Dermis blood vessel endothelial cell (primary cell): ENCODE measurements at regions not wholly inside any gene's neighbourhood (a gene's known extent, or its start where the extent isn't known, plus 50 kb on each side); places are given as distances from the start of the nearest gene placed in this dataset.

Source experiments
- DNase-seq: peaks from one replicate; pipeline ENCODE4 v3.0.0; 2010

DNA sequence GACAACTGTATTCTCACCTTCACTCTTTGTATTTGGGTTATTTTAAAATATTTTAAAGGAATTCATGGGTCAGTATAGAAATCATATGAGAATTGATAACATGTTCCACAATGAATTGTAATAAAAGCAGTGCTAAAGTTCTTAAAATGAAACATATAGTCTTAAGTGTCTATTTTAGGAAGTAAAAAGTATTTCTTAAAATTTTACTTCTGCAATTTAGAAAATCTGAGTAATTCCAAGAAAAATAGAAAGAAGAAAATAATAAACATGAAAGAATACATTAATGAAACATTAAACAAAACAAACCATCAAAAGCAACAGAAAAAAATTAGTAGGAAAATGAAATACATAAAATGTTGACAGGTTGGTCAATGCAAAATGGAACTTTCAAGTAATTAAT, 332.4 kb downstream of the ETS1 start:
- no peak for DNase-seq

DNA sequence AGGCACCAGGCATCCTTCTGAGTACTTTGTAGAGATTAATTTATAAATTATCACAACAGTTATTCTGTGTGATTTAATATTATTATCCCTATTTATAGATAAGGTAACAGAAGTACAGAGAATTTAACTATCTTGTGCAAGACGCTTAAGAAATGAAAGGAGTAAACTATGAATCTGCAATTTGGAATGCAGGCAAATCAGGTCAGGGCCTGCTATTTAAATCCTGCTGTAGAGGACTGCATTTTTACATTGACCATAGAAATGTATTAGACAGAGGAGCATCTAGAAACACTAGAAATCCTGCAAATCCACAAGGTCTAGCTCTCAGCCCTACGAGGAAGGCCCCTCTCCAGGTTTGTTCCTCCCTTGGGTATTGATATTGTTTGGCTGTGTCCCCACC, 336.2 kb downstream of the ETS1 start:
- no peak for DNase-seq

DNA sequence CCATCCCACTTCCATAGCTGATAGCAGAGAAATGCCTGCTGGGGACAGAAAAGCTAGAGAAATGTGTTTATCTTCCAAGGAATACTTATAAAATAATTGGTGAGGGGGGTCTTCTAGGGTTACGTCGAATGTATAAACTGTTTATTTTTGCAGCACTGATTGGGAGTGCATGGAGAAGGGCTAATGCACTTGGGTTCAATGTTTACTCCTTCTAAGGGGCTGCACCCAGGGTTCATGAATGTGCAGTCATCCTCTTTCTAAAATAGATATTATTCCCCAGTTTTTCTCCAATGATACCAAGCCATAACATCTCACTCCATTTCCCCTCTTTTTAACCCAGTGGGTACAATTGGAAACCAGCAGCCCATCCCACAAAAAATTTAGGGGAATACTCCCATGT, 336.9 kb downstream of the ETS1 start:
- no peak for DNase-seq

DNA sequence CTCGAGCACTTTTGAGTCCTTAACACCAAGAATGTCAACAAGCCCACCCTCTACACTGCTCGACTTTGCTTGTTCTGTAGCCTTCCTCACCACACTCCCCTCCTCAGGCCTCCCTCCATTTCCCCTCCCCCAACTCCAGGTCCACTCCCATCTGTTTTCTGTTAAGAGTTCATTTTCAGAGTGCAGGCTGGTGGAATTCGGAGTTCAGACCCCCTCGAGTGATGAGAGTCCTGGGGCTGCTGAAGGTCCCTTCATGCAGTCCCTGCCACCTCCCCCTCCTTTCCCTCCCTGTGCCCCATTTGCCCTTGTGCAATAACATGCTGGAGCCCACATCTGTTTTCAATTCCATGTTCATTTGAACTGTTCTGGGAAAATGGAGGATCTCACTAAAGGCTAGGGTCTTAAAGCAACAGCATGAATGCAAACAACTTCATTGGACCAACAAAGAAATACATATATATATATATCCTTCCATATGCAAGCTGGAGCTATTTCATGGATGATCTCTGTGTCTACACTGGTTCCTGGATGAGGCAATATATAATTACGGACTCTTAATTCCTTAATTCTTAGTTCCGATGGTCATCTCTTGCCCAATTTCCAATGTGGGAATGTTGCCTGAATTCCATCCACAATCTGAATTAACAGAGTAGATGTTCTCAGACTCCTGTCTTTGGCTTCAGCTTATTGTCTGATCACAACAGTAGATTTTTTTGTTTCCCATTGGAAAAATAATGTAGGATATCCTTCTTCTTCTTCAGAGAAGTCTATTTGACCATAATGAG, 340.4 kb downstream of the ETS1 start:
- DNase-seq: no peak

DNA sequence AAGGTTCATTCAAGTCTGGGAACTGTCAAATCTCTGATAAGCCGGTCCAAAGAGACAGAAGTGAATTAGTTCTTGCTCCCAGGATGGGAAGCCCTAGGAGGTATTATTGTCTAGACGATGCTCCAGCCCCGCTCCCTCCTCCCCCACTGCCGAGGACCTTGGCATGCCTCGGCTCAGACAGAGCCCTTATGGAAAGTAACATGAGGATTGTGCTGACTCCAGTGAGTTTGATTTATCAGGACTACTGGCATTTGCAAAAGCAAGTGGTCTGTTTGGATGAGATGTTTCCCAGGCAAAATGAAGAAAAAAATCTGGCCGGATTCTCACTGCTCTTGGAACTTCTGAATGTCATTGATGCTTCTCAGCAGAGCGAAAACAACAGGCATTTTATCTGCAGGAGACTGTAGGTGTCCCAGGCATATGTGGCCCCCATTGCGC, 341.0 kb downstream of the ETS1 start:
- DNase-seq: no peak

DNA sequence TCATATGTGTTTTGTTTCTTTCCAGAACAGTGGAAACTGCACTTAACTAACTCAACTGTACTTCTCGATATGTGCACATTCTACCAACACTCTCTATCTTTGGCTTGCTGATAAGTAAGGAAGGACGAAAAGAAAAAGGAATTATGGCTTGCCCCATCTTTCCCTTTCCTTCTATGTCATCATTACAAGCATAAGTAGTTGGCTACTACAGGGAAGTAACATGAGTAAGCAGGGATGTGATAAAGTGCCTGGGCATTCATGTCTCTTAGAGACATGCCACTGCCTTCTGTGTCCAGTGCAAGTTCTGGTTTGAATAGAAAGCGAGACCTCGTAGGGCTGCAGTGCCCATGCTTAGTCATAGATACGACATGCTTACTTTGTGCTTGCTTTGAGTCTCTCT, 342.5 kb downstream of the ETS1 start:
- DNase-seq: no peak

DNA sequence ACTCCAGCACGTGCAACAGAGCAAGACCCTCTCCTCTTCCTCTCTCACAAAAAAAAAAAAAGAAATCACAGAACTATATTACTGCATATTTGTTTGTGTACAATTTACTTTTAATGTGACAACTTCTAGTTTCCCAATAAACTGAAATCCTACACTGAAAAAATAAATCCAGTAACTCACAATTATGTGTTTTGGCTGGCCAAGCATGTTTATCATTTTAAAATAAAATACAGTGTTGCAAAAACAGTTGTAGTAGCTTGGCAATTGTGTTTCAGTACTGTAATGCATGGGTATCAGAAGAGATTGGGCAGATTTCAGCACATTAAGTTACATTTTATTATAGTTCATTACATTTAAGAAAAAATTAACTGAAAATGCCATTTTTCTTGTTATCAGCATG, 344.9 kb downstream of the ETS1 start:
- DNase-seq: no peak

DNA sequence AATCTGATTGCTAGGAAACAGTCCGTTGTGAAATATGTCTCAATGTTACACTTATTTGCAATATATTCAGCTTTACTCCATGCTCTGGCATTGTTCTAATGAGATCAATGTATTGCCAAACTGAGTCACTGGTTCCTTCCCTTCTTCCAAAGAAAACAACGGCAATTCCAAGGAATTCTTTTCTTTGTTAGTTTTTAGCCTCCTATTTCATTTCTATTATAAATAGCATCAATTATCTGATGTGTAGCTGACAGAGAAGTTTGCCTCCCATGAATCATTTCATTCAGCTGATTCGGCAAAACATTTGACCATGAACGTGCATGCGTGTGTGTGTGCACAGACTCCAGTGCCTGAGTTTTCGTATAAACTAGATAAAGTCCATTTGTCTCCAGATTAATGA, 346.8 kb downstream of the ETS1 start:
- DNase-seq: peak; percentile 75

DNA sequence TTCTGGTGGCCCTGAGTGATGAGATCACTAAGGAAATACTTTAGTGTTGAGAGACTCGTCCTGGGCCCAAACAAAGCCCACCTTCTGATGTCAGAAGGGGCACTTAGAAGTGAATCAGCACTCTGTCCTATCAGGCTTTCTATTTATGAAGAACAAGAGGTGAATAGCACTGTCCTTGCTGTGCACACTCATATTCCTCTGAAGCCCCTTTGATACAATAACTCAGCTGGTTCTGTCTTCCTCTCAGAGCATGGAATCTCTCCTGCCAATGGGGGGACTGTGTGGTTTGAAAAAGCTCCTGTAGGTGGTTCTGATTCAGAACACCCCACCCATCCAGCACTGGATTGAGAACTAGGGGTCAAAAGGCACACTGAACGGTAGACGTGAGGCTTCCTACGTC, 348.1 kb downstream of the ETS1 start:
- DNase-seq: peak; percentile 28

DNA sequence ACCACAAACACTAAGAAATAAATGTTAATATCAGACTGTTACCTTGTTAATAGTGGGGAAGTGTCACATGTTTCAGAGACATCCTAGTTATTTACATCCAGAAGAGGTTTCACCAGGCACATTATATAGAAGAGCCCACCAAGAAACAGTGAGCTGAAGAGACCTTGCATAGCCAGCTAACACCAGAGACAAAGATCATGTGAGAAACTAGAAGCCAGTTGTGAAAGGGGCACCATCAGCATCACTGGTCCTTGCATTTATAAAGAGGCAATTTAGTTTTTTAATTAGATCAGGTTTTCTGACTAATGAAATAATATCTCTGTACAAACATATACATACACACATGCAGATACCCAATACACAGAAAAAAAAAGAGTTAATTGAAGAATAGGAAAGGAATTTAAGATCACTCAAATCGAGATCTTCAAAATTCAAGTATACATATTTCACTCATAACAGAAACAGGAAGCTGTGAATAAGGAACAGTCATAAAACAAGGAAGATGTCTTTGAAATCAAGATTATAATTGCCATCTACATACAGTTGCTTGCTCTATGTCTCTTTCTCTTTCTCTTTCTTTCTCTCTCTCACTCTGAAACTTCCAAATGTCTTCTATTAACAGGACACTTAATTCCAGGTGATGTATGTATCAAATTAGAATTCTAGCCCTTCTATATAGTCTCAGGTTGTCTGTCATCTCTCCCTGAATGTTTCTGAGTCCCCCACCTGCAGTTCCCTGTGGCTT, 348.7 kb downstream of the ETS1 start:
- DNase-seq: peak; percentile 18

DNA sequence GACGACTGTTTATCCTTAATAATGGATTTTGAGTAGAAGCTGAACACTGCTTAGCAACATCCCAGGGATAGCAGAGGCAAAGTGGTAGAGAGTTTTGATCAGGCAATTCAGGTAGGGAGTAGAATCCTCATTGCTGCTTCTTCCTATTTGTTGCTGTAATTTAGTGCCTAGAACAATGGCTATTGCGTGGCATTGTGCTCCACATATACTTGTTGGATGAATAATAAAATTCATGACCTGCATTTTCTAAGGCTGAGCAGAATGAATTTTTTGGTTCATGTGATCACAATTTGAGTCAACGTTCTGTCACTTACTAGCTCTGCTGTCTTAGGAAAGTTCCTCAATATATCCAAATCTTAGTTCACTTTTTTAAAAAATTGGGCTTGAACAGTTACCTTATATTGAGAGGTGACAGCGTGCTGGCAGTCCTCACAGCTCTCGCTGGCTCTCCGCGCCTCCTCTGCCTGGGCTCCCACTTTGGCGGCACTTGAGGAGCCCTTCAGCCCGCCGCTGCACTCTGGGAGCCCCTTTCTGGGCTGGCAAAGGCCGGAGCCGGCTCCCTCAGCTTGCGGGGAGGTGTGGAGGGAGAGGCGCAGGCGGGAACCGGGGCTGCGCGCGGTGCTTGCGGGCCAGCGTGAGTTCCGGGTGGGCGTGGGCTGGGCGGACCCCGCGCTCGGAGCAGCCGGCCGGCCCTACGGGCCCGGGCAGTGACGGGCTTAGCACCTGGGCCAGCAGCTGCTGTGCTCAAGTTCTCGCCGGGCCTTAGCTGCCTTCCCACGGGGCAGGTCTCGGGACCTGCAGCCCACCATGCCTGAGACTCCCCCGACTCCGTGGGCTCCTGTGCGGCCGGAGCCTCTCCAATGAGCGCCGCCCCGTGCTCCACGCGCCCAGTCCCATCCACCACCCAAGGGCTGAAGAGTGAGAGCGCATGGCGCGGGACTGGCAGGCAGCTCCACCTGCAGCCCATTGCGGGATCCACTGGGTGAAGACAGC, 350.6 kb downstream of the ETS1 start:
- peak; percentile 46 for DNase-seq

DNA sequence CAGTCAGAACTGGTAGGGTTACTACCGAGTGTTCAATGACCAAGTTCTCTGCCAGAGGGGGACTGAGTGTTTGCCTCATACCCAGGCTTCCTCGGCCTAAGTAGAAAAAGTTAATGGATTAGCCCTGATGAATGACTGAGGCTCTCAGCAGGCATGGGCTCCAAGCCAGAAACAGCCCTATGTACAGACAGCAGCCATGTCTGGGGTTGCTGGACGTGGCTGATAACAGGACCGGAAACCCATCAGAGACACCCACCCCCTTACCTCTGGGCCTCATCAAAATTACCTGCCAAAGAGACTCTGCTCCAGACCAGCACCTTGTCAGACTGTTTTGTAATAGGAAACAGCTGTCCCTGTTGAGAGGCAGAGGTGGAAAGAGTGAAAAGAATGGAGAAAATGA, 351.4 kb downstream of the ETS1 start:
- peak; percentile 79 for DNase-seq

DNA sequence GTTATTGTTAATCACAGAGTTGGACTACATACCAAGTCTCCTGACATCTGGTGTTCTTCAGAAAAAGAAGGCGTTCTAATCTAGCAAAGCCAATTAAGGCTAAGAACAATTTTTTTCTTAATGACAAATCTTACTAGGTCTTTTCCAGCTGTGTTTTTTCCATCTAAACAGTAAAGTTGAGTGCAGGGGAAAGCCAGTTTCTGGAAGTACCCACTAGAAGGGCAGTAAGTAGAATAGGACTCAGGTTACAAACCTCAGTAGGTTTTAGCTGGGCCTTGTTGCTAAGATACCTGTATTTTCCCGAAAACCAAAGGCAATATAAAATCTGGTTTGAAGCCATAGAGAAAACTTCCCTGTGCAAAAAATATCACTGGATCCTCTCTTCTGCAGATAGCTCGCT, 351.9 kb downstream of the ETS1 start:
- peak; percentile 30 for DNase-seq

DNA sequence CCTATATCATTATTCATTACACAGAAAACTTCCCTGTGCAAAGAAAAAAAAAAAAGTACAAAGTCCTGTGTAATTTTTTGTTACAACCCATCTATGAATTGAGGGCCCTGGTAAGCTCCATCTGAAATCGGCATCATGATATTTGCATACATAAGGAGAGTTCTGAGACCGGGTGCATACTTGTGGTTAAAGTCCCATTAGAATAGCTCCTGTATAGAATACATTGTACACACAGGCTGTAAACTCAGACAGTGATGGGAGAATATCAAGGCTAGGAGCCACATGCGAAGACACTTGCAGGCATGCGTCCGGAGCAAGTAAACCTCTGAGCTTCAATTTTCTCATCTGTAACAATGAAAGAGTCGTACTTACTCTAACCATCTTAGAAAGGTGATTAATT, 353.2 kb downstream of the ETS1 start:
- no peak for DNase-seq

DNA sequence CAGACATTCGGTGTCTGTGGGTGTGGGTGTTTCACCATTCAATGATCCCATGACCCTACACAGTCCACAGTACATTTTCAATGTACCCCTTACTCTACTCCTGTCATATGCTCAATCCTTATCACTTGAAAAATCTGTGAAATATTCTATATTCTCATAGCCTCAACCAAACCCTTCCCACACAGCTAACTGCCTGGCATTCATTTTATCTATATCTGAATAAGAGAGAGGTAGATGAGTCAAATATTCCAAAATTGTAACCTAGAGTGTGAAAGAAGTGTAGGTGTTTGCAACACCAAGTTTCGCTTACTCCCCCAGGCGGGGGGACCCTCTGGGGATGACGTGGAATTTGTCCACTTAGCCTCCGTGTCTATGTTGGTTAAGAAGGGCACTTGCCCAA, 354.8 kb downstream of the ETS1 start:
- DNase-seq: no peak

DNA sequence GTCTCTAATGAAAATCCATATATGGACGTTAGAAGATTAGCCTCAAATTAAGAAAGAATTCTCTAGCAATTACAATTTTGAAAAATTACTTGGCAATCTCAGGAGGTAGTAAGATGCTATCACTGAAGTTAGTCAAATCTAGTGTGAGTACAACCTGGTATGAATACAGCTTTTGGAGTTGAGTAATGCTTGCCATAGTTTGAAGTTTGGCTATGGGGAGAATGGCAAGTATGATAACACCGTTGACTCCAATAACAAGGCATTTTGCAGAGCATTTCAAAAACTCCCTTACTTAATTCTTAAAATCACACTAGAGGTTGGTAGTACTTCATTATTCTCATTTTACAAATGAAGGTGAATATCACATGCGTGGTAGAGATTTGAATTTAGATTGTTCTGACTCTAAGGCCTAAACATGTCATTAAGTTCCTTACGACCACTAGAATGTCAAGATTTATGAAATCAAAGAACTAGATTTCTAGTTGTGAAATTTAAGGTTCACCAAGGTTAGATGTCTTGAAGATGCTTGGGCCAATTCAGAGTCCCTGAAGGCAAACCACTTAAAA, 355.4 kb downstream of the ETS1 start:
- DNase-seq: no peak

DNA sequence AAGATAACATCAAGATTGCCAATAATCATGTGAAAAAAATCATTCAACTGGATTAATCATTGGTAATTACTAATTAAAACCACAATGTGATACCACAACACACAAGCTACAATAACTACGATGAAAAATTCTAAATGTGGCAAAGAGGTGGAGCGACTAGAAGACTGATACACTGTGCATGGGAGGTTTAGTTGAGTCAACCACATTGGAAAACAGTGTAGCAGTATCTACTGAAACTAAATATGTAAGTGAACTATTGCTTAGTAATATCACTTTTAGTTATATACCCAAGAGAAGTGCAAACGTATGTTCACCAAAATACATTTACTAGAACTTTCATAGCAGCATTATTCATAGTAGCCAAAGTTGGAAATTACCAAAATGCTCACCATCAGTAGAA, 359.9 kb downstream of the ETS1 start:
- no peak for DNase-seq

DNA sequence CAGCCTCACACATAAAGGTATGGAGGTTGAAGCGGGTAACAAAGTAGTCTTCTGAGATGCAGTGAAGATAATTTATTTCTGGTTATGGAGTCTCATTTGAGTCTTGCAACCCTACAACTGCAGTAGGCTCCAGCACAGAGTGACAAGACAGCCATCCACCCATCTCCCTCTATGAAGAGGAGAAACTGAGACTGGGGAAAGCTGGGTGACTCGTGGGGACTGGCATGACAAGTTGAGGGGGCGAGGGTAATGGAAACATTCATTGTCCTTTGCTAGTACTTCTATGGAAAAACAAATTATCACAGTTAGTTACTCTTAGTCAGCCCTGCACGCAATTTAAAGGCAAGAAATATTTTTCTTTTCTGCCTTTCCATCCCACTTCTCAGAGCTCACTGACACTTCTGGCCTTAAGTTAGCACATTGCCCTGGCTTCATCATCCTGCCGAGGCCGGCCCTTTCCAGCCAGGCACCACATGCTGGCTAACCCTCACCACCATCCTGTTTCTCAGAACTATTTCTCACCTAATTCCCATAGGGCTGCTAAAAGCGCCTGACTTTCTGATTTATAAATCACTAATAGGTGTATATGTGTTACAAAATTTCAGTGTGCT, 361.1 kb downstream of the ETS1 start:
- DNase-seq: no peak

DNA sequence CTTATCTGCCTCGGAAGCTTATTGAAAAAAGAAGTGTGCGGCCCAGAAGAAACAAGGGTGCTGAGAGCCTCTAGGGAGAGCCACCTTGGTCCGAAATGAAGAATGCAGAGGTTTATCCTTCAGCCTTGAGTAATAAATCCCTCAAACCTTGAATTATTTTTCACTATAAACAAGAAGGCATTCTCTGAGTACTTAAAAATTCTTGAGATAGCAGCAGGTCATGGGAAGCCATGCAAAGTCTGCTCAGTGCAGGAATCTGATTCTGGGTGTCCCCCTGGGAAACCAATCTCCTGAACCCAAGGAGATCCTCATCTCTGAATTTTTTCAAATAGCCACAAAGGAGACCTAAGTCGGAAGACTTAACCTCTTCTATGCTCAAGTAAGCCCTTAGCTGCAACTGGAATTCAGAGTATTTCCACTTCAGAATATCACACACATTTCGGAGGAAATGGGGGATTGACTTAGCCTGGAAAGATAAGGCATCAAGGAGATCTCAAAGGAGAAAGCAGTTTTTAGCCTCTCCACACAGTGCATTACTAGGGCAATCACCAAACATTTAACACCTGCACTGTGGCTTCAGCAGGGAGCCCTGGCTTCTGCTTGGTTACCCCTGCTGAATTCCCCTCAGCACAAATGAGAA, 365.0 kb downstream of the ETS1 start:
- no peak for DNase-seq

DNA sequence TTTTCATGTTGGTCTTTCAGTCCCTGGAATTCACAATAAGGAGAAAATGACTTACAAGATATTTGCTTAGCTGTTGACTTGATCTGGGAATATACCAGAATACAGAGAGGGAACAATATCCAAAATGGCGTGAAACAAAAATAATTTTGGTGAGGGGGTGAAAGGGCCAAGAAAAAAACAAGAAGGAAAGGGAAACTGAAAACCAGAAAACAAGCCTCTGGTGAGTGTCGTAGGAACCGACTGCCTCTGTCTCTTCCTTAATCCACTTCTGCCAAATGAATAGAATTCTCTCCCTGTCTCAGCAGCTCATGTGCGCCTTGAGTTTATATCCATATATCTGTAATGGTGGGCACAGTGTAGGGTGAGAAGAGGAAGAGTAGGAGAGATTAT, 367.6 kb downstream of the ETS1 start:
- DNase-seq: no peak

DNA sequence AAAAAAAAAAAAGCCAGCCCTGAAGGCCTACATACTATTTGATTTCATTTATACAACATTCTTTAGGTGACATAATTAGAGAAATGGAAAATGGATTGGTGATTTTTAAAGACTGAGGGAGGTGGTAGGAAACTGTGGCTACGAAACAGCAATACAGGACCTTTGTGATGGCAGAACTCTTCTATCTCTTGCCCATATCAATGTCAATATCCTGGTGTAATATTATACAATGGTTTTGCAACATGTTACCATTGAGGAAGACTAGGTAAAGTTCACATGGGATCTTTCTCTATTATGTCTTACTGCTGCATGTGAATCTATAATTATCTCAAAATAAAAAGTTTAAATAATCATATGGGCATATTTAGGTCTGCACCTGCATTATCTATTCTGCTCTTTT, 371.2 kb downstream of the ETS1 start:
- no peak for DNase-seq
